ENCODE measurements at regions not wholly inside any gene's neighbourhood (a gene's known extent, or its start where the extent isn't known, plus 50 kb on each side); places are given as distances from the start of the nearest gene placed in this dataset.
A peak's percentile ranks its signal among the peaks of the same experiment; 100 is the strongest.
"Not testable (repeated sequence)": the region's sequence is repeated elsewhere in the genome, so short reads cannot be mapped to it uniquely, and the experiment has no call there.

- DNase-seq = no peak
These were observed 335.6 kb downstream of the PREX1 start for GRCh38 chr20:48492015-48492714.

- DNase-seq = no peak
These were observed 336.6 kb downstream of the PREX1 start for GRCh38 chr20:48490961-48491831.

- not testable (repeated sequence) for DNase-seq
These were observed 337.5 kb downstream of the PREX1 start for GRCh38 chr20:48490341-48490740.

GRCh38 chr20:48489656-48490055, 338.1 kb downstream of the PREX1 start:
- peak in 24 of 51 donors; percentile 2 to 37 (median 12) for DNase-seq

GRCh38 chr20:48489046-48489463, 338.7 kb downstream of the PREX1 start:
- DNase-seq = no peak

- not testable (repeated sequence) for DNase-seq
These were observed 339.3 kb downstream of the PREX1 start for GRCh38 chr20:48488334-48489034.

- no peak for DNase-seq
These were observed 341.7 kb downstream of the PREX1 start for GRCh38 chr20:48486065-48486464.

GRCh38 chr20:48485153-48485552, 342.6 kb downstream of the PREX1 start:
- not testable (repeated sequence) for DNase-seq

GRCh38 chr20:48483334-48484066, 344.3 kb downstream of the PREX1 start:
- DNase-seq = no peak

- DNase-seq = no peak
These were observed 345.0 kb downstream of the PREX1 start for GRCh38 chr20:48482790-48483189.

GRCh38 chr20:48480216-48480772, 347.5 kb downstream of the PREX1 start:
- DNase-seq = no peak

GRCh38 chr20:48478806-48479585, 348.8 kb downstream of the PREX1 start:
- no peak for DNase-seq

- no peak for DNase-seq
These were observed 349.4 kb downstream of the PREX1 start for GRCh38 chr20:48478370-48478769.

- DNase-seq = no peak
These were observed 350.9 kb downstream of the PREX1 start for GRCh38 chr20:48476854-48477253.

- no peak for DNase-seq
These were observed 353.8 kb downstream of the PREX1 start for GRCh38 chr20:48474022-48474421.

- no peak for DNase-seq
These were observed 355.9 kb downstream of the PREX1 start for GRCh38 chr20:48471759-48472408.

GRCh38 chr20:48471176-48471575, 356.6 kb downstream of the PREX1 start:
- DNase-seq = no peak

- DNase-seq = no peak
These were observed 357.7 kb downstream of the PREX1 start for GRCh38 chr20:48470141-48470540.

- DNase-seq = no peak
These were observed 358.8 kb downstream of the PREX1 start for GRCh38 chr20:48469026-48469425.

- DNase-seq = no peak
These were observed 359.2 kb downstream of the PREX1 start for GRCh38 chr20:48468571-48468970.

Measured in hypothalamus (tissue), 51 donors.